ENCODE measurements at regions not wholly inside any gene's neighbourhood (a gene's known extent, or its start where the extent isn't known, plus 50 kb on each side); places are given as distances from the start of the nearest gene placed in this dataset.

GRCh38 chr6:47170617-47170947 is 128.4 kb upstream of the ADGRF1 start:
- no peaks in the 10 kb centered on the region for H3K36me3 ChIP-seq (ENCODE audit: insufficient read depth, low read length)
- H2AFZ ChIP-seq (ENCODE audit: low read length), result no peak overlapping the region
- DNase-seq (ENCODE audit: insufficient read length, low spot score, missing footprints), result no peak
- H3K4me1 ChIP-seq (ENCODE audit: insufficient read depth, low read length), result peaks cover 33% of the 10 kb centered on the region
- TF ChIP-seq CTCF (IDR thresholded peaks at IDR 0.05; ENCODE audit: extremely low read depth, low read depth, low read length), result no peak
- H4K20me1 ChIP-seq (ENCODE audit: insufficient read depth, low read length), result no peaks in the 10 kb centered on the region
- no peaks in the 10 kb centered on the region for H3K27me3 ChIP-seq (ENCODE audit: insufficient read depth, low read length)
- H3K4me2 ChIP-seq (ENCODE audit: insufficient read depth, low read length), result no peak overlapping the region
- H3K27ac ChIP-seq (ENCODE audit: low read depth, low read length), result no peak overlapping the region
- no peak overlapping the region for H3K4me3 ChIP-seq (ENCODE audit: insufficient read depth, low read length)
- no peaks in the 10 kb centered on the region for H3K9me3 ChIP-seq (ENCODE audit: low read depth, low read length)
- no peaks in the 10 kb centered on the region for H3K79me2 ChIP-seq (ENCODE audit: insufficient read depth, low read length)

GRCh38 chr6:47169785-47170616 is 127.9 kb upstream of the ADGRF1 start:
- peak overlapping the region; percentile 1 for H3K27ac ChIP-seq (ENCODE audit: low read depth, low read length)
- H3K9me3 ChIP-seq (ENCODE audit: low read depth, low read length), result no peaks in the 10 kb centered on the region
- TF ChIP-seq CTCF (IDR thresholded peaks at IDR 0.05; ENCODE audit: extremely low read depth, low read depth, low read length), result no peak
- no peaks in the 10 kb centered on the region for H3K27me3 ChIP-seq (ENCODE audit: insufficient read depth, low read length)
- no peaks in the 10 kb centered on the region for H3K79me2 ChIP-seq (ENCODE audit: insufficient read depth, low read length)
- H2AFZ ChIP-seq (ENCODE audit: low read length), result no peak overlapping the region
- H3K36me3 ChIP-seq (ENCODE audit: insufficient read depth, low read length), result no peaks in the 10 kb centered on the region
- peak; percentile 13 for DNase-seq (ENCODE audit: insufficient read length, low spot score, missing footprints)
- H3K4me1 ChIP-seq (ENCODE audit: insufficient read depth, low read length), result peaks cover 33% of the 10 kb centered on the region
- no peaks in the 10 kb centered on the region for H4K20me1 ChIP-seq (ENCODE audit: insufficient read depth, low read length)
- no peak overlapping the region for H3K4me3 ChIP-seq (ENCODE audit: insufficient read depth, low read length)
- H3K4me2 ChIP-seq (ENCODE audit: insufficient read depth, low read length), result no peak overlapping the region

- H4K20me1 ChIP-seq (ENCODE audit: insufficient read depth, low read length), result no peaks in the 10 kb centered on the region
- TF ChIP-seq CTCF (IDR thresholded peaks at IDR 0.05; ENCODE audit: extremely low read depth, low read depth, low read length), result no peak
- H3K27me3 ChIP-seq (ENCODE audit: insufficient read depth, low read length), result no peaks in the 10 kb centered on the region
- H3K4me1 ChIP-seq (ENCODE audit: insufficient read depth, low read length), result peaks cover 33% of the 10 kb centered on the region
- H2AFZ ChIP-seq (ENCODE audit: low read length), result peak overlapping the region; percentile 11
- no peaks in the 10 kb centered on the region for H3K79me2 ChIP-seq (ENCODE audit: insufficient read depth, low read length)
- peak overlapping the region; percentile 8 for H3K4me3 ChIP-seq (ENCODE audit: insufficient read depth, low read length)
- peak overlapping the region; percentile 64 for H3K27ac ChIP-seq (ENCODE audit: low read depth, low read length)
- DNase-seq (ENCODE audit: insufficient read length, low spot score, missing footprints), result peak; percentile 89
- H3K4me2 ChIP-seq (ENCODE audit: insufficient read depth, low read length), result peak overlapping the region; percentile 48
- H3K9me3 ChIP-seq (ENCODE audit: low read depth, low read length), result no peaks in the 10 kb centered on the region
- H3K36me3 ChIP-seq (ENCODE audit: insufficient read depth, low read length), result no peaks in the 10 kb centered on the region
Measured at GRCh38 chr6:47168180-47168579, 126.0 kb upstream of the ADGRF1 start.

DNA sequence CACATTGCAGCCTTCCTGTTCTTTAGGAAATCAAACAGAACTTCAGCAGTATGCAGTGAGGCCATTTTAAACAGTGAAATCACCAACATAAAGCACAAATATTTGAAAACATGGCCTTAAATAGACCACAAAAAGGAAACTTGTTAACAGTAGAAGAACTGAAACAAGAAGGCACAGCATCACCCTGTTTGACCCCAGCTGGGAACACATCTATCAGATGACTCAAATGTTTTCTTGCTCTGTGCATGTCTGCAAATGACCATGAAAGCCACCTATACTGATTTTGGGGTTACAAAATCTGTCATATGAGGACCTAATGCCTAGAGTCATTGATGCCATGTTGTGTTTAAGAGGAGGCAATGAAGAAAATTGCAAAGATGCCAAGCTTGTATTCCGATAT is 123.8 kb upstream of the ADGRF1 start:
- no peak for DNase-seq (ENCODE audit: insufficient read length, low spot score, missing footprints)
- no peaks in the 10 kb centered on the region for H3K36me3 ChIP-seq (ENCODE audit: insufficient read depth, low read length)
- no peaks in the 10 kb centered on the region for H3K79me2 ChIP-seq (ENCODE audit: insufficient read depth, low read length)
- no peaks in the 10 kb centered on the region for H3K9me3 ChIP-seq (ENCODE audit: low read depth, low read length)
- no peaks in the 10 kb centered on the region for H3K27me3 ChIP-seq (ENCODE audit: insufficient read depth, low read length)
- no peaks in the 10 kb centered on the region for H4K20me1 ChIP-seq (ENCODE audit: insufficient read depth, low read length)
- H3K27ac ChIP-seq (ENCODE audit: low read depth, low read length), result no peak overlapping the region
- peak overlapping the region; percentile 11 for H2AFZ ChIP-seq (ENCODE audit: low read length)
- TF ChIP-seq CTCF (IDR thresholded peaks at IDR 0.05; ENCODE audit: extremely low read depth, low read depth, low read length), result no peak
- H3K4me2 ChIP-seq (ENCODE audit: insufficient read depth, low read length), result no peak overlapping the region
- H3K4me1 ChIP-seq (ENCODE audit: insufficient read depth, low read length), result peaks cover 31% of the 10 kb centered on the region
- no peak overlapping the region for H3K4me3 ChIP-seq (ENCODE audit: insufficient read depth, low read length)

All from osteoblast (primary cell).